ENCODE measurements at regions not wholly inside any gene's neighbourhood (a gene's known extent, or its start where the extent isn't known, plus 50 kb on each side); places are given as distances from the start of the nearest gene placed in this dataset.
"Not testable (repeated sequence)": the region's sequence is repeated elsewhere in the genome, so short reads cannot be mapped to it uniquely, and the experiment has no call there.

DNA sequence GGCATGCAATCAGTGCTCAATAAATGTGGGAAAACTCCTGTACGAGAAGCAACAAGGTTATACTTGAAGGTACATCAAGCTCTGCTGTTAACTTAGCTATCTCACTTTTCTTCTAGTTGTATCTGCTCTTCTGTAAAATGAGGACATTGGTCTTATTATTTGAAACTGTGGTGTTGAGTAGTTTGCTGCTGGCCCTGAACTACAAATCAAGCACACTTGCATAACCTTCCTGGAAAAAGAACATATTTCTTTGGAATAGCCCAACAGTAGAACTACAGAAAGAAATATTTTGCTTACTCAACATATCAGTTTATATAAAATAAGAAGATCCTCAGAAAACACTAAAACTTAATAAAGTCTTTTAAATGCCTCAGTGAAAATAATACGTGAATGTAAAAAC is 203.0 kb downstream of the KCTD12 start:
- Histone ChIP-seq H3K27me3 (ENCODE audit: control insufficient read depth in 2 of 2, insufficient read depth in 1 of 2, low read length in 1 of 2) (no peaks in the 10 kb centered on the region), H3K9me3 (ENCODE audit: control insufficient read depth in 2 of 2, insufficient read depth in 1 of 2, low read length in 1 of 2) (no peaks in the 10 kb centered on the region), H3K27ac (ENCODE audit: low read depth in 1 of 2, low read length in 1 of 2) (no peak overlapping the region), H3K36me3 (ENCODE audit: control insufficient read depth in 2 of 2, insufficient read depth in 2 of 2, low read length in 1 of 2) (no peaks in the 10 kb centered on the region), H3K4me1 (ENCODE audit: control insufficient read depth in 2 of 2, insufficient read depth in 2 of 2, low read length in 2 of 2) (no peaks in the 10 kb centered on the region), H3K4me3 (ENCODE audit: low read length in 2 of 2) (no peak overlapping the region)
- DNase-seq (ENCODE audit: low read depth in 6 of 9, low spot score in 9 of 9), result no peak
- WGBS, result over 99% methylated on average over 2 of the region's 2 CpGs

DNA sequence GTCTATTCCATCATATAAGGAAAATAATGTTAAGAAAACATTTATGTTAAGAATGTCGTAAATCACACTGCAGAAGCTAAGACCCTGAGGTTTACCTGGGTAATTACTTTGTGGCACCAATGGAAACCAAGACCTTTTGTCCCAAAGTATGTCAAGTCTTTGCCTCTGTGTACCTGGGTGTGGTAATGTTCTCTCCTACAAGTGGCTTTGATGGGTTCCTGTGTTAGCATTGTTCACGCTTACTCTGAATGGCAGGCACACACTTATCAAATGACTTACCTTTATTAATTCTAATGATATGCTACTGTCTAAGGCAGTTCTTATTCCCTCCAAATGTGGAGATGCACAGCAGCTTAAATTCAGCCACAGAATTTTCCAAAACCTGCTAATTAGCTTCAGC is 206.1 kb downstream of the KCTD12 start:
- Histone ChIP-seq H3K4me1 (ENCODE audit: control insufficient read depth in 2 of 2, insufficient read depth in 2 of 2, low read length in 2 of 2) (no peaks in the 10 kb centered on the region), H3K36me3 (ENCODE audit: control insufficient read depth in 2 of 2, insufficient read depth in 2 of 2, low read length in 1 of 2) (no peaks in the 10 kb centered on the region), H3K27me3 (ENCODE audit: control insufficient read depth in 2 of 2, insufficient read depth in 1 of 2, low read length in 1 of 2) (no peaks in the 10 kb centered on the region), H3K27ac (ENCODE audit: low read depth in 1 of 2, low read length in 1 of 2) (no peak overlapping the region), H3K4me3 (ENCODE audit: low read length in 2 of 2) (no peak overlapping the region), H3K9me3 (ENCODE audit: control insufficient read depth in 2 of 2, insufficient read depth in 1 of 2, low read length in 1 of 2) (no peaks in the 10 kb centered on the region)
- 79% methylated on average over 2 of the region's 2 CpGs for WGBS
- DNase-seq (ENCODE audit: low read depth in 6 of 9, low spot score in 9 of 9), result no peak

DNA sequence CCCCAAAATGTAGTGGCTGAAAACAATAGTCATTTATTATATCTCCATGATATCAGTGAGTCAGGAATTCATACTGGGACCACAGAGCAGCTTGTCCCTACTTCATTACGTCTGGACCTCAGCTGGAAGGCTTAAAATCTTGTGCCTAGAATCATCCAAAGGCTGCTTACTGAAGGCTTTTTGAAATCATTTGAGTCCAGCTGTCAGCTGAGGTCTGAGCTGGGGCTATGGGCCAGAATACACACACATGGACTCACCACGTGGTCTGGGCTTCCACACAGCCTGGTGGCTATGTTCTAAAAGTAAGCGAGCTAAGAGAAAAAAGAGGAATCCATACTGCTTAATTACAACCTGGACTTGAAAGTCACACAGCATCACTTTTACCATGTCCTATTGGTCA is 209.2 kb downstream of the KCTD12 start:
- no peaks in the 10 kb centered on the region for H3K36me3 ChIP-seq (ENCODE audit: control insufficient read depth in 2 of 2, insufficient read depth in 2 of 2, low read length in 1 of 2)
- H3K4me3 ChIP-seq (ENCODE audit: low read length in 2 of 2), result no peak overlapping the region
- H3K4me1 ChIP-seq (ENCODE audit: control insufficient read depth in 2 of 2, insufficient read depth in 2 of 2, low read length in 2 of 2), result no peaks in the 10 kb centered on the region
- 92% methylated on average over 3 of the region's 3 CpGs for WGBS
- no peaks in the 10 kb centered on the region for H3K9me3 ChIP-seq (ENCODE audit: control insufficient read depth in 2 of 2, insufficient read depth in 1 of 2, low read length in 1 of 2)
- H3K27ac ChIP-seq (ENCODE audit: low read depth in 1 of 2, low read length in 1 of 2), result no peak overlapping the region
- no peaks in the 10 kb centered on the region for H3K27me3 ChIP-seq (ENCODE audit: control insufficient read depth in 2 of 2, insufficient read depth in 1 of 2, low read length in 1 of 2)
- no peak for DNase-seq (ENCODE audit: low read depth in 6 of 9, low spot score in 9 of 9)

DNA sequence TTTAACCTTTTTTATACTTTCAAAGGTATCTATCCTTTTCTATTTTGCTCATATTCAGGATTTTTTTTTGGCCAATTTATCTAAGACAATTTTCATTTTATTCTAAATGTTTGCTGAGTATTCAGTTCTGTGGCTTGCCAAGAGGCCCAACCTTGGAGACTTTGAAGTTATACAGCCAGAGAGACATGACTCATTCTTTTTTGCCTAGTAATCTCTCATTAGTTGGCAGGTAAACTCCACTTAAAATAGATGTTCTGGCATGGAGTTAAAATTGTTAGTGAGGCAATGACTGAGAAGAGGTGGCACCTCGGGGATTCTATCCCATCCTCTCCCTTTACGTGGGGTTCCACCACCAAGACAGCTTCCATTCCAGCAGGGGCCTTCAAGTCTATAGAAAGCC is 213.8 kb downstream of the KCTD12 start:
- H3K36me3 ChIP-seq (ENCODE audit: control insufficient read depth in 2 of 2, insufficient read depth in 2 of 2, low read length in 1 of 2), result no peaks in the 10 kb centered on the region
- WGBS, result 96% methylated on average over 2 of the region's 2 CpGs
- peak in 1 of 9 donors; percentile 10 for DNase-seq (ENCODE audit: low read depth in 6 of 9, low spot score in 9 of 9)
- no peak overlapping the region for H3K4me3 ChIP-seq (ENCODE audit: low read length in 2 of 2)
- H3K9me3 ChIP-seq (ENCODE audit: control insufficient read depth in 2 of 2, insufficient read depth in 1 of 2, low read length in 1 of 2), result no peaks in the 10 kb centered on the region
- H3K4me1 ChIP-seq (ENCODE audit: control insufficient read depth in 2 of 2, insufficient read depth in 2 of 2, low read length in 2 of 2), result no peaks in the 10 kb centered on the region
- no peaks in the 10 kb centered on the region for H3K27me3 ChIP-seq (ENCODE audit: control insufficient read depth in 2 of 2, insufficient read depth in 1 of 2, low read length in 1 of 2)
- no peak overlapping the region for H3K27ac ChIP-seq (ENCODE audit: low read depth in 1 of 2, low read length in 1 of 2)

DNA sequence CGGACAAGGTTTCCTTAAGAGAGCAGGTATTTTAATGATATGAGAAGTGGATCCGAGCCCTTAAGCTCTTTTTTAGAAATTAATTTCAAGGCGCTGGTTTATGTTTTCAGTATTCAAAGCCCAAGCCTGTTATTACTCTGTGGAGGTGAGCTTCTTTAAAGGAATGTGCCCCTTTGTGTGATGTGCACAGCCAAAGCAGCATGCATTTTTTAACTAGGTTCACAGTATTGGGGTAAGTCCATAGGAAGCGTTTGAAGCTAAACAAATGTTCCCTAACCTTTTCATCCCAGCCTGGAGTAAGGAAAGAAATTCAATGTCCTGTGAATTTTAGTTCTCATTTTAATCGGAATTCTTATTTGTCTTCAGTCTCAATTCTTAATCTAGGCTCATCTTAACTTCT is 217.5 kb downstream of the KCTD12 start:
- 87% methylated on average over 5 of the region's 5 CpGs for WGBS

DNA sequence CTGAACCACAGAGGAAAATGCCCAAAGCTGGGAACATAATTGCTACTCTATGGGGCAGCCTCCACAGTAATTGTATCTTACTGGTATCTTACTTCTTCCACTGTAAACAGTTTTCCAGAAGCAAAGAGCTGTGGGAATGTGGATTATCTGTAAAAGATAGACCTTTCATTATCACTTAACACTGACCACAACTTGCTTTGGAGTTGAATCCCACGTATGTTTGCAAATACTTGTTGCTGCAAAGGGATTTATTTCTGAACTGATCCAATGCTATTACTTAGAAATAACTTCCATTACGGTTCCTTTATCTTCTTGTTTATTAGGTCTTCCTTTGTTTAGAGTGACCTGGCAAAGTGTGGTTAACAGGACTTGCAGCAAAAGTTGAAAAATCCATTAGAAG is 218.1 kb downstream of the KCTD12 start:
- H3K4me1 ChIP-seq (ENCODE audit: control insufficient read depth in 2 of 2, insufficient read depth in 2 of 2, low read length in 2 of 2), result no peaks in the 10 kb centered on the region
- no peaks in the 10 kb centered on the region for H3K27me3 ChIP-seq (ENCODE audit: control insufficient read depth in 2 of 2, insufficient read depth in 1 of 2, low read length in 1 of 2)
- H3K4me3 ChIP-seq (ENCODE audit: low read length in 2 of 2), result no peak overlapping the region
- WGBS, result 91% methylated on average over 2 of the region's 2 CpGs
- H3K36me3 ChIP-seq (ENCODE audit: control insufficient read depth in 2 of 2, insufficient read depth in 2 of 2, low read length in 1 of 2), result no peaks in the 10 kb centered on the region
- H3K9me3 ChIP-seq (ENCODE audit: control insufficient read depth in 2 of 2, insufficient read depth in 1 of 2, low read length in 1 of 2), result no peaks in the 10 kb centered on the region
- no peak overlapping the region for H3K27ac ChIP-seq (ENCODE audit: low read depth in 1 of 2, low read length in 1 of 2)
- DNase-seq (ENCODE audit: low read depth in 6 of 9, low spot score in 9 of 9), result no peak

More for the DNA sequence above, 217.5 kb downstream of the KCTD12 start:
- Histone ChIP-seq H3K36me3 (ENCODE audit: control insufficient read depth in 2 of 2, insufficient read depth in 2 of 2, low read length in 1 of 2) (no peaks in the 10 kb centered on the region), H3K4me1 (ENCODE audit: control insufficient read depth in 2 of 2, insufficient read depth in 2 of 2, low read length in 2 of 2) (no peaks in the 10 kb centered on the region), H3K27ac (ENCODE audit: low read depth in 1 of 2, low read length in 1 of 2) (no peak overlapping the region), H3K27me3 (ENCODE audit: control insufficient read depth in 2 of 2, insufficient read depth in 1 of 2, low read length in 1 of 2) (no peaks in the 10 kb centered on the region), H3K9me3 (ENCODE audit: control insufficient read depth in 2 of 2, insufficient read depth in 1 of 2, low read length in 1 of 2) (no peaks in the 10 kb centered on the region), H3K4me3 (ENCODE audit: low read length in 2 of 2) (no peak overlapping the region)
- no peak for DNase-seq (ENCODE audit: low read depth in 6 of 9, low spot score in 9 of 9)

DNA sequence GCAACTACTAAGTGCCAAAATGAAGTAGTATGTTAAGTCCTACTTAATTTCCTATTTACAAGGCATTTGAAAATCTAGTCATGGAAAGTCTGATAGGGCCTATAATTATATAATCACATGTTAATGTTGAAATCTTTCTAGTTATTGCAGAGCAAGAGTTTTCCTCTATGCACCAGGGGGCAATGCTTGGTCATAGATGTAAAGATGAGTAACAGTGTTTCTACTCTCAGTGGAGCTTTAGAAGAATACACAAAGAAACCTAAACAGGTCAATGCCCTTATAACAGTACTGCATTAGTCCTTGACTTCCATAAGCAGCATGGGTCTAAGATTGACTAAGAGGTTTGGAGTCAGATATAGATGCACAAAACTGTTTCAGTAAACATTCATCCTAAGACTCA is 218.7 kb downstream of the KCTD12 start:
- H3K27me3 ChIP-seq (ENCODE audit: control insufficient read depth in 2 of 2, insufficient read depth in 1 of 2, low read length in 1 of 2), result no peaks in the 10 kb centered on the region
- H3K27ac ChIP-seq (ENCODE audit: low read depth in 1 of 2, low read length in 1 of 2), result no peak overlapping the region
- no peak overlapping the region for H3K4me3 ChIP-seq (ENCODE audit: low read length in 2 of 2)
- H3K9me3 ChIP-seq (ENCODE audit: control insufficient read depth in 2 of 2, insufficient read depth in 1 of 2, low read length in 1 of 2), result no peaks in the 10 kb centered on the region
- H3K4me1 ChIP-seq (ENCODE audit: control insufficient read depth in 2 of 2, insufficient read depth in 2 of 2, low read length in 2 of 2), result no peaks in the 10 kb centered on the region
- peak in 3 of 9 donors; percentile 17 to 41 (median 19) for DNase-seq (ENCODE audit: low read depth in 6 of 9, low spot score in 9 of 9)
- no peaks in the 10 kb centered on the region for H3K36me3 ChIP-seq (ENCODE audit: control insufficient read depth in 2 of 2, insufficient read depth in 2 of 2, low read length in 1 of 2)

DNA sequence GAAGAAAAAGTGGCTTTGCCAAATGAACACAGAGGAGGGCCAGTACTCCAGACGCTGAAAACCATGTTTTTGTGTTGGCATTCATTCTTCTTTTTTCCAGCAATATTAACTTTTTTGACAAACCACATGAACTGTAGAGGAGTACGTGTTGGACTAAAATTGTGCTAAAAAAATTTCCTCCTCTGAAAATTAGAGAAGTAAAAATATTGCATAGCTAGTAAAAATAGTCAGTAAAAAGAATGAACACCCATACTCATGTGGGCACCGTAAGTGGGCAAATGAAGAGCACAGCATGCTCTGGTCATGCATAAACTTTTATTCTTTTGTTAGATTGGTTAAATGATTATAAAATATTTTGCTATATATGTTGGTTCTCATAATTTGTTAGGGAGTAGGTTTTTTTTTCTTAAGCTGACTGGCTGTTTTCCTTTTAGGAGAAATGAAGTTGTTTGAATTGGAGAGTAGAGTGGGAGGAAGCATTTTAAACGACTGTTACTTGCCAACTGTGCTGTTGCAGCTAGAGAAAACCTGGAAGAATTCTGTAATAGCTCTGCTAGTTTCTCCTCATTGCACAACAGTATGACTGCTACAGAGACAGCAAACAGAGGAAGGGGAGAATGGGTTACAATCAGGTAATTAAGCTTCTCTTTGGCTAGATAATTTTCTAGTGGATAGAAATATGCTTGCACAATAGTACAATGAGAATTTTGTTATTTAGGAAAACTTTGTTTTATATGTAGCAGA is 222.4 kb downstream of the KCTD12 start:
- DNase-seq (ENCODE audit: low read depth in 6 of 9, low spot score in 9 of 9), result no peak
- H3K9me3 ChIP-seq (ENCODE audit: control insufficient read depth in 2 of 2, insufficient read depth in 1 of 2, low read length in 1 of 2), result no peaks in the 10 kb centered on the region
- H3K4me1 ChIP-seq (ENCODE audit: control insufficient read depth in 2 of 2, insufficient read depth in 2 of 2, low read length in 2 of 2), result no peaks in the 10 kb centered on the region
- H3K4me3 ChIP-seq (ENCODE audit: low read length in 2 of 2), result no peak overlapping the region
- WGBS, result 66% methylated on average over 4 of the region's 4 CpGs
- H3K27ac ChIP-seq (ENCODE audit: low read depth in 1 of 2, low read length in 1 of 2), result no peak overlapping the region
- H3K27me3 ChIP-seq (ENCODE audit: control insufficient read depth in 2 of 2, insufficient read depth in 1 of 2, low read length in 1 of 2), result no peaks in the 10 kb centered on the region
- no peaks in the 10 kb centered on the region for H3K36me3 ChIP-seq (ENCODE audit: control insufficient read depth in 2 of 2, insufficient read depth in 2 of 2, low read length in 1 of 2)

DNA sequence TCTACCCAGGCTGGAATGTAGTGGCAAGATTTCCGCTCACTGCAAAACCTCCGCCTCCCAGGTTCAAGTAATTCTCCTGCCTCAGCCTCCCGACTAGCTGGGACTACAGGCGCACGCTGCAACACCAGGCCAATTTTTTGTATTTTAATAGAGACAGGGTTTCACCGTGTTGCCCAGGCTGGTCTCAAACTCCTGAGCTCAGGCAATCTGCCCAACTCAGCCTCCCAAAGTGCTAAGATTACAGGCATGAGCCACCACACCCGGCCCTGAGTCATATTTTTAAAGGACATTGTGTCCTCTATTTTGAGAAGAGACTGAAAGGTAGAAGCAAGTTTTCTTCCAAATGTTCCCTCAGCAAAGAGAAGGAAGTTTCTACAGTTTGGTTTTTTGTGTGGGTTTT is 227.1 kb downstream of the KCTD12 start:
- H3K36me3 ChIP-seq (ENCODE audit: control insufficient read depth in 2 of 2, insufficient read depth in 2 of 2, low read length in 1 of 2); H3K9me3 ChIP-seq (ENCODE audit: control insufficient read depth in 2 of 2, insufficient read depth in 1 of 2, low read length in 1 of 2); DNase-seq (ENCODE audit: low read depth in 6 of 9, low spot score in 9 of 9); H3K27ac ChIP-seq (ENCODE audit: low read depth in 1 of 2, low read length in 1 of 2); H3K4me3 ChIP-seq (ENCODE audit: low read length in 2 of 2); H3K27me3 ChIP-seq (ENCODE audit: control insufficient read depth in 2 of 2, insufficient read depth in 1 of 2, low read length in 1 of 2); H3K4me1 ChIP-seq (ENCODE audit: control insufficient read depth in 2 of 2, insufficient read depth in 2 of 2, low read length in 2 of 2): not testable (repeated sequence)
- 97% methylated on average over 7 of the region's 7 CpGs for WGBS

Measured in thymus (tissue), 11 donors.